ENCODE measurements at regions not wholly inside any gene's neighbourhood (a gene's known extent, or its start where the extent isn't known, plus 50 kb on each side); places are given as distances from the start of the nearest gene placed in this dataset.
A peak's percentile ranks its signal among the peaks of the same experiment; 100 is the strongest.

GRCh38 chr22:48442663-48443062 is 1385.0 kb downstream of the BRD1 start:
- DNase-seq = no peak

DNA sequence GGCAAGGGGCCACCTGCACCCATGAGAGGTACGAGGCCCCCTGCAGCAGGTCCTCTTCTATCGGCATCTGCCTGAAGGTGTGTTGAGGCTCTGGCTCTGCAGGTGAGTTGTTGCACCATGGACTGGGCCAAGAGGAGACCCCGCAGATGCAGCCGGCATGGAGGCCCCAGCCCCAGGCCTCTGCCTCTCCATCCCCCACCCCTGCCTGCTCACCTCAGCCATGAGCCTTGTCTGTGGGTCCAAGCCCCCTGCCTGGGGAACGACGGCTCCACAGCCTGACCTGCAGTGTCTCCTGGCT is 1386.2 kb downstream of the BRD1 start:
- DNase-seq = no peak

- no peak for DNase-seq
Observed at GRCh38 chr22:48440673-48441552, 1386.8 kb downstream of the BRD1 start.

DNA sequence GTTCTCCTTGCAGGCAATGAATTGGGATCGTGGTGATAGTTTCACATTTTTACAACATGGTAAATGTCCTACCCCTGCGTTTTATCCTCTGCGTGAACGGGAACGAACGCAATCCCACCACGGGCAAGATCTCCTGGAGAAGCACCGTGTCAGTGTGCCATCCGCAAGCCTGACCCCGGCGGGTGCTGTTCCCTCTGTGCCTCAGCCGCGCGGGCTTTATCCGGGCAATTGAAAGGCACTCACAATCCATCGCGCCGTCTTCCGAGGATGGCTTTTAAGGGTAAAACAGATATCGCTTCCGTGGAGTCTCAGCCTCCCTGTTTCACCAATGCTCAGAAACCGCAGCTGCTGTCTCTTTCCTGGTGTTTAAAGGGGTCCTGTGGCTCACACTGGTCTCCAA is 1387.5 kb downstream of the BRD1 start:
- DNase-seq = no peak

- DNase-seq = no peak
Observed at GRCh38 chr22:48439560-48440135, 1388.0 kb downstream of the BRD1 start.

GRCh38 chr22:48438800-48439559 is 1388.7 kb downstream of the BRD1 start:
- no peak for DNase-seq

GRCh38 chr22:48438096-48438495 is 1389.6 kb downstream of the BRD1 start:
- no peak for DNase-seq

DNA sequence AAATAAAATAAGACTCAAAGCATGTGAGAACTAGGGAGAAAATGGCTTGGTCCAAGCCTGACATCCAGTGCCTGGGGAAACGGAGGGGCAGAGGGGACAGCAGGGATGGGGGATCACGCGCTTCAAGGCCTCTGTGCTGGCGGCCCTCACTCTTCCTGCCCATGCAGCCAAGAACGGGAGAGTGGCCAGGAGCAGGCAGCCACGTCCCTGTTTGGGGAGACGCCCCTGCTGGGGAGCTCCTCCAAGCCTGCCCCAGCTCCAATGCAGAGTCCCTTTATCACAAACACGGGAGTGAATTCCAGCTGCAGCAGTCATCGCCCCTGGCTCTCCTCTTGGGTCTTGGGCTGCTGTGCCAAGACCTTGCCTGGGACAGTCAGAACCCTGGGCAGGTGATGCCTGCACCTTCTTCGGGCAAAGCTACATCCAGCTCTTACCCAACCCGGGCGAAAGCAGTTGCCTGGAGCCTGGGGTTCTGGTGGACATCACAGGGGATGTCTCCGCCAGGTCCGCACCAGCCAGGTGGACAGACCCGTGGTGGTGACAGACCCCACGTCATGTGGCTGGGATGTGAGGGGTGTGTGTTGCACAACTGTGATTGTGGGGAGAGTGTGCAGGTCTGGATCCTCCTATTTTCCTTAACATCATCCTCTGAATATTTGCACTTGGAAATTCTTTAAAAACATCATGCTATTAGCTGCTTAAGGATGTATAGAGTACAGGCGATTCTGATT is 1391.3 kb downstream of the BRD1 start:
- DNase-seq = no peak

- no peak for DNase-seq
Observed at GRCh38 chr22:48434868-48435250, 1392.8 kb downstream of the BRD1 start.

DNA sequence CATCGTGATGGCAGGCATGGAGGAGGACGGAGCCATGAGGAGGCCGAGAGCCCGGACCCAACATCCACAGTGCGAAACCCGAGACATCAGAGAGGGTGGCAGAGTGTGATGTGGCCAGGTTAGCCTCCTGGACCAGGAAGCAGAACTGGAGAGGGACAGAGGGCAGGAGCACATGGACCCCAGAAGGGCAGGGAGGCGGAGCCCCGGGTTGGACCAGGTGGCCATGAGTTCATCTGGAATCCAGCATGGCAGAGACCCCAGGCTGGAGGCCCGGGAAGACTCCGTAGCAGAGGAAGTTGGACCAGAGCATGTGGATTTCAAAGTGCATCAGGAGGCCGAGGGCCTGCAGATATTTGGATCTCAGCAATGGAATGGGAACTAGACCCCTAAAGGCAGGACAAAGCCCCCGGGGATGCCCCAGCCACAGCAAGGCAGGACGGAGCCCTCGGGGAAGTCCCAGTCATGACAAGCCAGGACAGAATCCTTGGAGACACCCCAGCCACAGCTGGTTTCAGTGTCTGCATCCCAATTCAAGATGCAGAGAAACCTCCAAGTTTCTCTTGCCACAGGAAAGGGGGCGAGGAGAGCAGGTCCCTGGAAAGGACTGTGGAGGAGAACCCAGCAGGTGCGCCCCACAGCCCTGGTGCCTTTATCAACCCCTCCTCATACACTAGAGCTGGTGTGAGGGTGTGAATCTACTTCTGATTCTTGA is 1393.4 kb downstream of the BRD1 start:
- DNase-seq = no peak

GRCh38 chr22:48433647-48434046 is 1394.0 kb downstream of the BRD1 start:
- DNase-seq = no peak

DNA sequence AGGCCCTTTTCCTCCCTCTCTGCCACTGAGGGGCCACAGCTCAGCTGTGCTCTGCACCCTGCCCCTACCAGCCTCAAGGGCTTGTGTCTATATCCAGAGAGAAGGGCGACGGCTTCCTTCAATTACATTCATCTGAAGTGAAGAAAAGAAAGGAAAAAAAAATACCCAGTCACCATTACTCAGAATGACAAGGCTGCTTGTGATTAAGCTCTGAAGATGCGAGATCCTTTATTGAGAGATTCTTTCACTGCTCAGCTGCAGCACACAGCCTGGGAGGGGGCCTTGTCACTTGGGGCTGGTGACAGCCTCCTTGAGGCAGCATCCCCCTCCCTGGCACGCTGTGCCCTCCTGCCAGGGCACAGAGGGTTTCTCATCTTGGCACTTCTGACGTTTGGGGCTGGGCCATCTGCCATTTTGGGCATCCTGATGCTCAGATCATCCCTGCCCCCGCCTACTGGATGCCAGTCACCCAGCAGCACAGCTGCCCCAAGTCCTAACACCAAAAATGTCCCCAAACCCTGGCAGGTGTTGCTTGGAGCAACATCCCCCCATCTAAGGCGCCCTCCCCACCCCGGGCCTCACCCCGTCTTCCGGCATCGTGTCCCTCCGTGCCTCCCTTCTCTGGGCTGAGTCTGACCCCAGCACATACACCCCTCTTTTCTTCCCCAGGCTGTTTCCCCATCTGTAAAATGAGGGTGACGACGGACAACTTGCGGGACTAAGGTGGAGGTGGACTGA is 1394.7 kb downstream of the BRD1 start:
- DNase-seq = no peak

- no peak for DNase-seq
Observed at GRCh38 chr22:48431536-48432315, 1395.9 kb downstream of the BRD1 start.

DNA sequence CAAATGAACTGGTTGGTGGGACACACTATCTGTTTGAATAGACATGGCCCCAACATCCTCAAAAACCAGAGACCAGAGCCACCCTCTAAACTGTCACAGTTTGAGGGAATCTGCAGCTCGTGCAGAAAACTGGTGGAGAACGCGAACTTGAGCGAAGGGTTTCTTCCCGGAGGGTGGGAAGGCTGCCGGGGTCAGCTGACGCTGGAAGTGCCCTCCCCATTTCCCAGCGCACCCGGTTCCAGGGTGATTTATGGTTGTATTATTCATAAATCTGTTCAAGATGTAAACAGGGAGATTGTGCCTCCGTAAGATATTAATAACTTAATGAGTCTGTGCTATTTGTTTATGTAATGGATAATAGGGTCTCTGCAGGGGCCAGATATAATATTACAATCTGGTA is 1396.7 kb downstream of the BRD1 start:
- peak; percentile 31 for DNase-seq

DNA sequence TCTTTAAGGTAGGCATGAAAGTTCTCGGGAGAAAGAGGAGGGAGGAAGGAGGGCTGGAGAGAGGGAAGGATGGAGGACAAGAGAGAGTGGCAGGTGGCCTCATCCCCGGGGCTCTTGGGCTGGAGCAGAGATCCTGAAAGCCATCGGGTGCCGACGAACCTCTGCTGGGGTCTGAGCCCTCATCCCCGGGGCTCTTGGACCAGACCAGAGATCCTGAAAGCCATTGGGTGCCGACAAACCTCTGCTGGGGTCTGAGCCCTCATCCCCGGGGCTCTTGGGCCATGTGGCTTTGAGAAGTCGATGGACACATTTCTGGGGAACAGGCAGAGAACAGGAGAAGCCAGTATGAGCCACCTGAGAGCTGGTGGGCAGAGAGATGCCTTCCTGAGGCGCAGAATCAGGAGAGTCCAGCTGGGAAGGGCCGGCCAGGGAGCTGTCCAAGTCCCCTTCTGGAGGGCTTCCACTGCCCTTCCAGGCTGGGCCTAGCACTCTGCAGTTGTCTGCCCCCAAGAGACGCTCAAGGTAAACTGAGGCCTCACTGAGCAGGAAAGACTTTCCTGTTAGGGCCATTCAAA is 1398.1 kb downstream of the BRD1 start:
- no peak for DNase-seq

DNA sequence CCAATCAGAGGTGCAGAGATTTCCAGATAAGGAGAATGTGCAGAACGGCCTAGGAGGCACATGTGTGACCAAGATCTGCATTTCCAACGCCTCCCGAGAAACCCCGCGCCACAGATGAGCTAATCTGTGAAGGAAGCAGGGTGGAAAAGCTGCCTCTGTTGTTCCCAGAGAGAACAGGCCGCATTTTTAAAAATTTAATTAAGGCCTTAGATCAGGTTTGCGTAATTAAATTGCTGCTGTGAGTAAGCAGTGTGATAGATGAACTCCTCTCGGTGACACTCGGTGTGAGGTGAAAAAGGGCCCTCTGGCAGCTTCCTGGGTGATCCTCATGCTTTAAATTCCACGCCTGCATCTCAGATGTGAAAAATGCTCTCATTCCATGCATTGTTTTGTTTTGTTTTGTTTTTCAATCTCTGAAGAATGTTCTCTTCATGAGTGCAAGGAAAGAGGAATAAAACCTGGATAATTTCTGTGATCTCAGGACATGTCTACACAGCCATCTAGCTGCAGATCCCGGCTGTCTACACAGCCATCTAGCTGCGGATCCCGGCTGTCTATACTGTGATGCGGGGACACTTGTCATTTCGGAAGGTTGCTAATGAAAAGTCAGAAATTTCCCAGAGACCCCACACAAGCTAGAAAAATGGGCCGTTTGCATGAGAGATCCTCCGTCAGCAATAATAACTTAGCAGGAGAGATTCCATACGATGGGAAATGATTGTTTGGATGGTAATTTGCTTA is 1398.9 kb downstream of the BRD1 start:
- no peak for DNase-seq

DNA sequence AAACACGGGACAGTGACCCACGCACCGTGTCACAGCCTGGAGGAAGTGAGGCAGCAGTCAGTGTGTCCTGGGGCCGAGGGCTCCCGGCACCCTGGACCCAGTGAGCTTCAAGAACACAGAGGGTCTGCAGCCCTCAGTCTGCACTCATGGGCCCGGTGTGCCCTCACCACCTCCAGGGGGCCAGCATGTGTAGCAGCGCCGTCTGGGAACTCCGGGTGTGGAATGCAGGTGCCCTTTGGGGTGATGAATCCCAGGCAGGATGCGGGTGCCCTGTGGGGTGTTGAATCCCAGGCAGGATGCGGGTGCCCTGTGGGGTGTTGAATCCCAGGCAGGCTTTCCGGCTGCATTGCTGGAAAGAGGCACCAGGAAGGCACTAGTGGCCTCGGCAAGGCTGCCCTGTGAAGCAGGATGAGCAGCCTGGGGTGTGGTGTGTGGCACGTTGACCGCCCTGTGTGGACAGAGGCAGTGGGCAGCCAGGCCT is 1399.9 kb downstream of the BRD1 start:
- no peak for DNase-seq

DNA sequence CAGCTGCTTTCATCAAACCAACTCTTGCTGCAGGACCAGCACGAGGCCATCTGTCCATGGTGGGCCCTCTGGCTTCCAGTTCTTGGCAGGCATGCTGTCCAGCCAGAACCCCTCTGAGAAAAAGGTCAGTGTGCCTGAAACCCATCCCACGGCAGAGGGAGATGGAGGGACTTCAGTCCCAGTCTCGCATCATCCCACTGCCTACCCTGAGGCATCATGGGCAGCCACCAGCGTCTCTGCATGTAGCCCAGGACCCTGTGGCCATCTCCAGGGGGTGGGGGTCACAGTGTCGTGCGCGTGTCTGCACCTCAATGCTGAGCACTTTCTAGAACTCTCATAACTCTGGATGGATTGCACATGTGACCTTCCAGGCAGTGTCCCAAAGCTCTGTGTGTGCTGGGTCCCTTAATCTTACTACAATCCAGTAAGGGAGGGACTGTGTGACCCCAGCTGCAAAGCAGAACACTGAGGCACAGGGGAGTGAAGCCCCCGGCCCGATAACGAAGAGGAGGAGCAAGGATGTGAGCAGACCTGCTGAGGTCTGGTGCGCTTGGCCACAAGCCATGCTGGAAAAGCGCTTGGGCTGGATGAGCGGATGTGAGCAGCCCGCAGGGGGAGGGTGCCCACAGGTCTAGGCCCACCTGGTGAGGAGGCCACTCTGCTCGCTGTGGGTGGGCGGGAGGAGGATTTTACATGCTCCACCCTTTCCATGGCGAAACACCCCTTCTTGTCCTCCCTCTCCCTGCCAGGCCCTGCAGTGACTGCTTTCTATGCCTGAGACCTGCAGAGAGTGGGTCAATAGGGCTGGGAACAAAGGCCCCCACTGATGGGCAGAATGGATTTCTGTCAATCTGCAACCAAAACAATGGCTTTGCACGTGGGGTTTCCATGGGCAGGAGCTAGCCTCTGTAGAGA is 1401.0 kb downstream of the BRD1 start:
- no peak for DNase-seq

DNA sequence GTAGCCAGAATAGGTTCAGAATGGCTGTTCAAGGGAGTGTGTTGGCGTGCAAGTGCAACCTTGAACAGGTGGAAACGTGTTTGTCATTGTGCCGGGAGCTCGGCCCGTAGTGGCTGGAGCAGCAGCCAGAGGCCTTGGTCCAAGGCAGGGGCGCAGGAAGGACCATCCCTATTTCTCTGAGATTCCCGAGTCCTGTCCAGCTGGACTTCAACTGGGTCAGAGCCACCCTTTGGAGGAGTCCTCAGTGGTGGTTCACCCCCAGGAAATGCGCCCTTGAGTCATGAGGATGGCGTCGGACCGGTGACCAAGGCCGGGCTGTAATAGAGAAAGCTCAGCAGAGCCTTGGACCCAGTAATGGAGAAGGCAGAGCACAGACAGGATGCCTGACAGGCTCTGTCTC is 1402.0 kb downstream of the BRD1 start:
- no peak for DNase-seq

All from NCI-H1105 (cell line).